ENCODE measurements at regions not wholly inside any gene's neighbourhood (a gene's known extent, or its start where the extent isn't known, plus 50 kb on each side); places are given as distances from the start of the nearest gene placed in this dataset.
A peak's percentile ranks its signal among the peaks of the same experiment; 100 is the strongest.

- no peaks in the 10 kb centered on the region for H3K36me3 ChIP-seq (ENCODE audit: control insufficient read depth, insufficient read depth, low read length)
- intact Hi-C loops (cut with micrococcal nuclease), result no loop called here
- Mint-ChIP-seq H3K4me1 (peaks cover 24 to 39% of the 10 kb centered on the region in 2 donors), H3K36me3 (no peaks in the 10 kb centered on the region), H3K9me3 (no peaks in the 10 kb centered on the region), H3K27ac (peak overlapping the region; percentile 91), H3K27me3 (ENCODE audit: low read depth in 2 of 2) (no peaks in the 10 kb centered on the region), H3K4me3 (peak overlapping the region; percentile 87)
- peaks cover 52% of the 10 kb centered on the region for H3K4me1 ChIP-seq (ENCODE audit: control insufficient read depth, insufficient read depth, low read length)
- no peak for TF ChIP-seq CTCF (IDR thresholded peaks at IDR 0.05)
- peak in 1 of 2 donors; percentile 72 for DNase-seq
- ATAC-seq, result peak in 2 of 3 donors; percentile 3 to 10
- H3K27me3 ChIP-seq (ENCODE audit: control insufficient read depth, insufficient read depth, low read length), result no peaks in the 10 kb centered on the region
- no peak overlapping the region for H3K4me3 ChIP-seq (ENCODE audit: low read length)
- peak overlapping the region; percentile 90 for H3K27ac ChIP-seq (ENCODE audit: low read length)
- no peaks in the 10 kb centered on the region for H3K9me3 ChIP-seq (ENCODE audit: control insufficient read depth, insufficient read depth, low read length)
- 66% methylated on average over 26 of the region's 26 CpGs for WGBS (ENCODE audit: insufficient coverage)
Measured at GRCh38 chr1:234722904-234723720, 113.1 kb upstream of the IRF2BP2 start.

GRCh38 chr1:234722270-234722704 lies 112.3 kb upstream of the IRF2BP2 start:
- no peaks in the 10 kb centered on the region for H3K9me3 ChIP-seq (ENCODE audit: control insufficient read depth, insufficient read depth, low read length)
- no peak overlapping the region for H3K27ac ChIP-seq (ENCODE audit: low read length)
- peaks cover 24 to 39% of the 10 kb centered on the region in 2 donors for H3K4me1 Mint-ChIP-seq
- no peaks in the 10 kb centered on the region for H3K9me3 Mint-ChIP-seq
- H3K27me3 ChIP-seq (ENCODE audit: control insufficient read depth, insufficient read depth, low read length), result no peaks in the 10 kb centered on the region
- no peaks in the 10 kb centered on the region for H3K36me3 ChIP-seq (ENCODE audit: control insufficient read depth, insufficient read depth, low read length)
- WGBS (ENCODE audit: insufficient coverage), result 82% methylated on average over 9 of the region's 9 CpGs
- peaks cover 49% of the 10 kb centered on the region for H3K4me1 ChIP-seq (ENCODE audit: control insufficient read depth, insufficient read depth, low read length)
- DNase-seq, result no peak
- ATAC-seq, result no peak
- intact Hi-C loops (cut with micrococcal nuclease), result no loop called here
- no peaks in the 10 kb centered on the region for H3K27me3 Mint-ChIP-seq (ENCODE audit: low read depth in 2 of 2)
- H3K27ac Mint-ChIP-seq, result peak overlapping the region in 1 of 2 donors; percentile 91
- no peak for TF ChIP-seq CTCF (IDR thresholded peaks at IDR 0.05)
- H3K4me3 ChIP-seq (ENCODE audit: low read length), result no peak overlapping the region
- H3K4me3 Mint-ChIP-seq, result peak overlapping the region; percentile 58
- H3K36me3 Mint-ChIP-seq, result no peaks in the 10 kb centered on the region

- Histone ChIP-seq H3K27me3 (ENCODE audit: control insufficient read depth, insufficient read depth, low read length) (no peaks in the 10 kb centered on the region), H3K4me1 (ENCODE audit: control insufficient read depth, insufficient read depth, low read length) (peaks cover 47% of the 10 kb centered on the region), H3K27ac (ENCODE audit: low read length) (no peak overlapping the region), H3K4me3 (ENCODE audit: low read length) (no peak overlapping the region), H3K36me3 (ENCODE audit: control insufficient read depth, insufficient read depth, low read length) (no peaks in the 10 kb centered on the region), H3K9me3 (ENCODE audit: control insufficient read depth, insufficient read depth, low read length) (no peaks in the 10 kb centered on the region)
- H3K27me3 Mint-ChIP-seq (ENCODE audit: low read depth in 2 of 2), result no peaks in the 10 kb centered on the region
- no peak for TF ChIP-seq CTCF (IDR thresholded peaks at IDR 0.05)
- H3K4me3 Mint-ChIP-seq, result peak overlapping the region; percentile 58
- peaks cover 24 to 39% of the 10 kb centered on the region in 2 donors for H3K4me1 Mint-ChIP-seq
- no peaks in the 10 kb centered on the region for H3K36me3 Mint-ChIP-seq
- intact Hi-C loops (cut with micrococcal nuclease), result no loop called here
- no peak for DNase-seq
- ATAC-seq, result no peak
- no peaks in the 10 kb centered on the region for H3K9me3 Mint-ChIP-seq
- H3K27ac Mint-ChIP-seq, result peak overlapping the region in 1 of 2 donors; percentile 91
- WGBS (ENCODE audit: insufficient coverage), result 86% methylated on average over 11 of the region's 12 CpGs
Measured at GRCh38 chr1:234721476-234722269, 111.7 kb upstream of the IRF2BP2 start.
